ENCODE measurements at regions not wholly inside any gene's neighbourhood (a gene's known extent, or its start where the extent isn't known, plus 50 kb on each side); places are given as distances from the start of the nearest gene placed in this dataset.

GRCh38 chr21:30981403-30981802, 56.9 kb downstream of the KRTAP19-8 start:
- Histone ChIP-seq H4K20me1 (ENCODE audit: insufficient read depth, low read length) (no peaks in the 10 kb centered on the region), H2AFZ (ENCODE audit: low read length) (no peak overlapping the region), H3K27me3 (ENCODE audit: control insufficient read depth in 1 of 2, insufficient read depth in 2 of 2, low read length in 2 of 2) (no peaks in the 10 kb centered on the region), H3K4me1 (ENCODE audit: insufficient read depth, low read length) (no peaks in the 10 kb centered on the region), H3K9me3 (ENCODE audit: low read length) (peaks cover 76% of the 10 kb centered on the region), H3K27ac (ENCODE audit: extremely low read length, insufficient read depth, low read length) (no peak overlapping the region), H3K36me3 (replicated peaks in 1 of 2; ENCODE audit: control insufficient read depth in 1 of 2, insufficient read depth in 2 of 2, low read length in 2 of 2) (no peaks in the 10 kb centered on the region), H3K79me2 (ENCODE audit: insufficient read depth, low read length) (no peaks in the 10 kb centered on the region), H3K9ac (ENCODE audit: insufficient read depth, low read depth, low read length) (no peak overlapping the region), H3K4me3 (replicated peaks in 1 of 3; ENCODE audit: insufficient read depth in 1 of 3, low read depth in 2 of 3, low read length in 3 of 3) (no peak overlapping the region), H3K4me2 (ENCODE audit: low read depth, low read length) (no peak overlapping the region)
- in situ Hi-C loops (cut with HindIII; ENCODE audit: extremely low pct_ligation_motif_present, low pct_unique_long_range_greater_than_20kb) (no loop called here), intact Hi-C loops (cut with micrococcal nuclease; ENCODE audit: unreplicated experiment) (no loop called here)
- ChIA-PET CTCF (ENCODE audit: low intra/inter-chr PET ratio, low total read pairs) (no interaction called here), POLR2A (no interaction called here)
- BruUV-seq (replicated peaks) = no TSS peak
- FAIRE-seq = no peak
- no peak for DNase-seq (ENCODE audit: low spot score)
- WGBS (ENCODE audit: low lambda C conversion rate) = 0% methylated on average over 1 of the region's 1 CpG
- no peak for ATAC-seq
- TF ChIP-seq ZBTB37 (CRISPR knock-in tag; IDR thresholded peaks at IDR 0.05) = no peak
- no peak for TF ChIP-seq CHCHD3 (CRISPR knock-in tag; IDR thresholded peaks at IDR 0.05)
- TF ChIP-seq RFXANK (CRISPR knock-in tag; IDR thresholded peaks at IDR 0.05) = no peak
- TF ChIP-seq LCORL (IDR thresholded peaks at IDR 0.05) = no peak
- TF ChIP-seq LCORL (CRISPR knock-in tag; IDR thresholded peaks at IDR 0.05) = no peak
- no peak for TF ChIP-seq ZNF557 (CRISPR knock-in tag; IDR thresholded peaks at IDR 0.05)
- TF ChIP-seq CEBPB (IDR thresholded peaks at IDR 0.05; ENCODE audit: borderline replicate concordance, low read depth, low read length) = no peak
- TF ChIP-seq POGZ (CRISPR knock-in tag; IDR thresholded peaks at IDR 0.05) = no peak
- no peak for TF ChIP-seq ZNF563 (CRISPR knock-in tag; IDR thresholded peaks at IDR 0.05)
- TF ChIP-seq CREB3 (CRISPR knock-in tag; IDR thresholded peaks at IDR 0.05) = no peak
- no peak for TF ChIP-seq IKZF4 (CRISPR knock-in tag; IDR thresholded peaks at IDR 0.05; ENCODE audit: borderline replicate concordance, low read depth, not compliant biosample characterization)
- TF ChIP-seq ZNF687 (CRISPR knock-in tag; IDR thresholded peaks at IDR 0.05) = no peak
- no peak for TF ChIP-seq ZNF879 (CRISPR knock-in tag; IDR thresholded peaks at IDR 0.05)
- no peak for TF ChIP-seq ZNF605 (CRISPR knock-in tag; IDR thresholded peaks at IDR 0.05)
- TF ChIP-seq ZBED4 (CRISPR knock-in tag; IDR thresholded peaks at IDR 0.05; ENCODE audit: borderline replicate concordance) = no peak
- no peak for TF ChIP-seq HMG20A (CRISPR knock-in tag; IDR thresholded peaks at IDR 0.05; ENCODE audit: borderline replicate concordance)

Data from HepG2 (cell line).